ENCODE measurements at regions not wholly inside any gene's neighbourhood (a gene's known extent, or its start where the extent isn't known, plus 50 kb on each side); places are given as distances from the start of the nearest gene placed in this dataset.

- H3K4me3 ChIP-seq (ENCODE audit: low read length): no peak overlapping the region
- DNase-seq (ENCODE audit: low read depth): no peak
- TF ChIP-seq CTCF (conservative IDR thresholded peaks at IDR 0.05; ENCODE audit: low read depth, low read length): no peak
These were observed 171.9 kb downstream of the MAD2L1 start for GRCh38 chr4:119894650-119895208.

GRCh38 chr4:119873794-119874325, 192.8 kb downstream of the MAD2L1 start:
- TF ChIP-seq CTCF (conservative IDR thresholded peaks at IDR 0.05; ENCODE audit: low read depth, low read length): no peak
- no peak overlapping the region for H3K4me3 ChIP-seq (ENCODE audit: low read length)
- DNase-seq (ENCODE audit: low read depth): no peak

- DNase-seq (ENCODE audit: low read depth): no peak
- H3K4me3 ChIP-seq (ENCODE audit: low read length): no peak overlapping the region
- TF ChIP-seq CTCF (conservative IDR thresholded peaks at IDR 0.05; ENCODE audit: low read depth, low read length): no peak
These were observed 193.5 kb downstream of the MAD2L1 start for GRCh38 chr4:119873132-119873531.

- no peak for DNase-seq (ENCODE audit: low read depth)
- TF ChIP-seq CTCF (conservative IDR thresholded peaks at IDR 0.05; ENCODE audit: low read depth, low read length): no peak
- H3K4me3 ChIP-seq (ENCODE audit: low read length): no peak overlapping the region
These were observed 194.2 kb downstream of the MAD2L1 start for GRCh38 chr4:119872371-119873016.

GRCh38 chr4:119870856-119871255, 195.8 kb downstream of the MAD2L1 start:
- no peak for DNase-seq (ENCODE audit: low read depth)
- TF ChIP-seq CTCF (conservative IDR thresholded peaks at IDR 0.05; ENCODE audit: low read depth, low read length): no peak
- no peak overlapping the region for H3K4me3 ChIP-seq (ENCODE audit: low read length)

GRCh38 chr4:119865789-119866188, 200.9 kb downstream of the MAD2L1 start:
- no peak for TF ChIP-seq CTCF (conservative IDR thresholded peaks at IDR 0.05; ENCODE audit: low read depth, low read length)
- H3K4me3 ChIP-seq (ENCODE audit: low read length): no peak overlapping the region
- no peak for DNase-seq (ENCODE audit: low read depth)

GRCh38 chr4:119865389-119865788, 201.3 kb downstream of the MAD2L1 start:
- DNase-seq (ENCODE audit: low read depth): no peak
- no peak for TF ChIP-seq CTCF (conservative IDR thresholded peaks at IDR 0.05; ENCODE audit: low read depth, low read length)
- H3K4me3 ChIP-seq (ENCODE audit: low read length): no peak overlapping the region
